ENCODE measurements at regions not wholly inside any gene's neighbourhood (a gene's known extent, or its start where the extent isn't known, plus 50 kb on each side); places are given as distances from the start of the nearest gene placed in this dataset.

DNA sequence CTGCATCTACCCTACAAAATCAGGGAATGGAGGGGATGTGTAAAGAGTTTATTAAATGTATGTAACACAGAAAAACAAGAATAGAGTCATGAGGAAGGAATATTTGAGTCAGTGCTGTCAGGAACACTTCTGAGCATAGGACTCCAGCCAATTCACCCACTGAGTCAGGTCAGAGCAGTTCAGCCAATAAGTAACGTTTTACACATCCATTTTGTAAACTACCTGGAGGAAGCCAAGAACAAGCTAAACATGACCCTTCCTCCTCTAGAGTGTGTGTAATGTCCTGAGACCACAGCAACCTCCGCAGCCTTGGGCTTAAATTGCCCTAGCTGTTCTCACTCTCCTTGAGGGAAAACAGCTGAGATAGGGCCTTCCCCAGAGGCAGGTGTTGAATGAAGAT, 691.5 kb upstream of the LRRN3 start:
- TF ChIP-seq, protein P1, sequence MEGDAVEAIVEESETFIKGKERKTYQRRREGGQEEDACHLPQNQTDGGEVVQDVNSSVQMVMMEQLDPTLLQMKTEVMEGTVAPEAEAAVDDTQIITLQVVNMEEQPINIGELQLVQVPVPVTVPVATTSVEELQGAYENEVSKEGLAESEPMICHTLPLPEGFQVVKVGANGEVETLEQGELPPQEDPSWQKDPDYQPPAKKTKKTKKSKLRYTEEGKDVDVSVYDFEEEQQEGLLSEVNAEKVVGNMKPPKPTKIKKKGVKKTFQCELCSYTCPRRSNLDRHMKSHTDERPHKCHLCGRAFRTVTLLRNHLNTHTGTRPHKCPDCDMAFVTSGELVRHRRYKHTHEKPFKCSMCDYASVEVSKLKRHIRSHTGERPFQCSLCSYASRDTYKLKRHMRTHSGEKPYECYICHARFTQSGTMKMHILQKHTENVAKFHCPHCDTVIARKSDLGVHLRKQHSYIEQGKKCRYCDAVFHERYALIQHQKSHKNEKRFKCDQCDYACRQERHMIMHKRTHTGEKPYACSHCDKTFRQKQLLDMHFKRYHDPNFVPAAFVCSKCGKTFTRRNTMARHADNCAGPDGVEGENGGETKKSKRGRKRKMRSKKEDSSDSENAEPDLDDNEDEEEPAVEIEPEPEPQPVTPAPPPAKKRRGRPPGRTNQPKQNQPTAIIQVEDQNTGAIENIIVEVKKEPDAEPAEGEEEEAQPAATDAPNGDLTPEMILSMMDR (IDR thresholded peaks at IDR 0.05) = no peak
- TF ChIP-seq POLR2A (IDR thresholded peaks at IDR 0.05) = no peak
